22Rv1 (cell line): ENCODE measurements at regions not wholly inside any gene's neighbourhood (a gene's known extent, or its start where the extent isn't known, plus 50 kb on each side); places are given as distances from the start of the nearest gene placed in this dataset.

Source experiments
- H3K27ac ChIP-seq: fragments of 450-650 bp; 2 replicates; pipeline ENCODE4 v1.5.1; 2017
- ZFX ChIP-seq: fragments of 450-650 bp; IDR thresholded peaks from 2 replicates; pipeline ENCODE4 v1.6.1; 2017; ENCODE audit warnings: antibody characterized with exemption, borderline replicate concordance
- TF ChIP-seq, protein P1 (sequence below): fragments of 450-650 bp; IDR thresholded peaks from 2 replicates; pipeline ENCODE4 v1.5.1; 2017; ENCODE audit warnings: mild to moderate bottlenecking

DNA sequence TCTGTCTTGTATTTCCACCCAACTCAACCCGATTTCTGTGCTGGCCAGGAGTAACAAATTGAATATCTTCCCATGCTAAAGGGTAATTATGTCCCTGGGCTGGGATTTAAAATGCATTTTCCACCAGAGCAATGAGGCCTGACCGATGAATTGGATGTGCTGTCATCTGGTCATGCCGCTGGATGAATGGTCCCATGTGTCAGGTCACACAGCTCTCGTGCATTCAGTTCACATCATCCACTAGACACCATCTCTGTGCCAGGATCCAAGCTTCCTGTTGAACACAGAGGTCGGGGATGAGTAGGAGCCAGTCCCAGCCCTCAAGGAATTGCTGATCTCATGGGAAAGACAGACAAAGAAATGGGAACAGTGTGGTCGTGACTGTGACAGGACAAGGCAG, 200.8 kb downstream of the ADRA2A start:
- no peak overlapping the region for H3K27ac ChIP-seq
- no peak for TF ChIP-seq ZFX
- TF ChIP-seq, protein P1, sequence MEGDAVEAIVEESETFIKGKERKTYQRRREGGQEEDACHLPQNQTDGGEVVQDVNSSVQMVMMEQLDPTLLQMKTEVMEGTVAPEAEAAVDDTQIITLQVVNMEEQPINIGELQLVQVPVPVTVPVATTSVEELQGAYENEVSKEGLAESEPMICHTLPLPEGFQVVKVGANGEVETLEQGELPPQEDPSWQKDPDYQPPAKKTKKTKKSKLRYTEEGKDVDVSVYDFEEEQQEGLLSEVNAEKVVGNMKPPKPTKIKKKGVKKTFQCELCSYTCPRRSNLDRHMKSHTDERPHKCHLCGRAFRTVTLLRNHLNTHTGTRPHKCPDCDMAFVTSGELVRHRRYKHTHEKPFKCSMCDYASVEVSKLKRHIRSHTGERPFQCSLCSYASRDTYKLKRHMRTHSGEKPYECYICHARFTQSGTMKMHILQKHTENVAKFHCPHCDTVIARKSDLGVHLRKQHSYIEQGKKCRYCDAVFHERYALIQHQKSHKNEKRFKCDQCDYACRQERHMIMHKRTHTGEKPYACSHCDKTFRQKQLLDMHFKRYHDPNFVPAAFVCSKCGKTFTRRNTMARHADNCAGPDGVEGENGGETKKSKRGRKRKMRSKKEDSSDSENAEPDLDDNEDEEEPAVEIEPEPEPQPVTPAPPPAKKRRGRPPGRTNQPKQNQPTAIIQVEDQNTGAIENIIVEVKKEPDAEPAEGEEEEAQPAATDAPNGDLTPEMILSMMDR, result no peak

DNA sequence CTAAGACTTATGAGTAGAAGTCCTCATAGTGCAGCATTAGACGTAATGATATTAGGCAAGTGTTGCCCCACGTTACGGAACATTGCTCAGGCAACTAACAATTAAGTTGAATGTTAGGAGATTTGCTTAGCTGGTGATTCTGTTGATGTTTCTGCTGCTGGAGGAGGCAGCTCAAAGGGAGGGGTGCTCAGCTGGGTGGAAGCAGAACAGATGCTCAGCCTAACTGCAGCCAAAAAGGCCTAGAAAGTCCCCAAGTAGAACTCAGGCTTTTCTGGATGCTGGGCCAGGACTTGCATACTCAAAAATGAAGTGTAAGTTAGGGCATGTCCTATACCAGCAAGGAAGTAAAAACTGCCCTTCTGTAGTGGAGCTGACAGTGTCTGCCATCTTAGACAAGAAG, 201.4 kb downstream of the ADRA2A start:
- H3K27ac ChIP-seq, result no peak overlapping the region
- TF ChIP-seq, protein P1, result no peak

GRCh38 chr10:111281516-111281915, 204.7 kb downstream of the ADRA2A start:
- TF ChIP-seq, protein P1, result peak; percentile 55
- TF ChIP-seq ZFX, result no peak
- no peak overlapping the region for H3K27ac ChIP-seq

DNA sequence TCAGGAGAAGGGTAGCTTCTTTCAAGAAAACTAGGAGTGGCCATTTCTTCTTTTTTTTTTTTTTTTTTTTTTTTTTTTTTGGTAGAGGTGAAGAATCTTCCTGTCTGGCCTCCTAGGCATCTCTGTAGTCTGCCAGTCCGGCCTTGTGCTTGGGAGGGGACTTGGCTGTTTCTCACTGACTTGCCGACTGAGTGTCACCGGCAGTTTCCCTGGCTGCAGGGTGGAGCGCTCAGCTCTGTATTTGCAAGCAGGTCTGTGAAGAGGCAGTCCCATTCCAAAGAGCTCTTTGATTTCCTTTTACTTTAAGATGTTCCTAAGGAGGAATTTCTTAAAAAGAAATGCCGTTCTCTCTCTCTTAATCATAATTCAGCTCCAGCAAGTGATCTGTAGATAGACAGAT, 212.6 kb downstream of the ADRA2A start:
- no peak overlapping the region for H3K27ac ChIP-seq
- TF ChIP-seq ZFX, result no peak
- TF ChIP-seq, protein P1, result no peak

DNA sequence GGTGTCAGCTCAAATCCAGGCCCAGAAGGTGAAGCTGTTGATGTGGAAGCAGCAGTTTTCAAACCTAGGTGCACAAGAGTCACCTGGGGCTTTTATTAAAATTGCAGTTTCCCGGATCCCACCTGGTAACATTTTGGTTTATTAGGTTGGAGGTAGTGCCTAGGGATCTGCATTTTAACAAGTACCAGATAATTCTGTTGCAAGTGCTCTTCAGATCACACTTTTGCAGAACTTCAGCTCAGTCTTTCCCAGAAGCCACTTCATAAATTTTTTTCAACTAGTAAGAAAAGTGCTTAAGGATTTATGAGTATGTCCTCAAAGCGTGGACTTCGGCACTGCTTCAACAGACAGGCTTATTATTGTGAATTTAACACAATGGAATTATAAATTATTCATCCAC, 213.8 kb downstream of the ADRA2A start:
- no peak for TF ChIP-seq ZFX
- TF ChIP-seq, protein P1, result no peak
- no peak overlapping the region for H3K27ac ChIP-seq

GRCh38 chr10:111295788-111296187, 219.0 kb downstream of the ADRA2A start:
- no peak overlapping the region for H3K27ac ChIP-seq
- TF ChIP-seq, protein P1, result no peak
- no peak for TF ChIP-seq ZFX

GRCh38 chr10:111297351-111297848, 220.6 kb downstream of the ADRA2A start:
- TF ChIP-seq, protein P1, result no peak
- TF ChIP-seq ZFX, result no peak
- no peak overlapping the region for H3K27ac ChIP-seq
